HG03432 (cell line): ENCODE measurements at regions not wholly inside any gene's neighbourhood (a gene's known extent, or its start where the extent isn't known, plus 50 kb on each side); places are given as distances from the start of the nearest gene placed in this dataset.

Source experiments
- ATAC-seq: cut with Tn5 transposase; IDR thresholded peaks from one replicate; pipeline ENCODE4 v1.9.1; 2021; ENCODE audit warnings: mild to moderate bottlenecking, moderate library complexity; ENCODE audit not compliant: unreplicated experiment

DNA sequence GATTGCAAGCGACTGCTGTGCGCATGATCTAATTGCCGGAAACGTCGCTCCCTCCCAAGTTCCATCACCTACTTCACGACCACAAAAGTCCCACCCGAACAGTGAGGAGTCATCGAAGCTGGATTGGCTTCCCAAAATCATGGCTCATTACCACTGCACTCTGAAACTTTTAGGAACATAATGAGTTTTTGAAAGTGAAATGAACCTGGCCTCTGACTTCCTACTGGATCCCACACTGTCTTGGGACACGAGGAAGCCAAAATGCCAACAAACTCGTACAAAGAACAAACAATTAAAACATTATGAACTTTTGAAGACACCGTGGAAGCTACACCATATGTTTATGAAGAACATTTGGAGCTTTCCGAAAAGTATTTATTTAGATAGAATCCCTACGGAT is 334.8 kb upstream of the TMPO start:
- no peak for ATAC-seq

DNA sequence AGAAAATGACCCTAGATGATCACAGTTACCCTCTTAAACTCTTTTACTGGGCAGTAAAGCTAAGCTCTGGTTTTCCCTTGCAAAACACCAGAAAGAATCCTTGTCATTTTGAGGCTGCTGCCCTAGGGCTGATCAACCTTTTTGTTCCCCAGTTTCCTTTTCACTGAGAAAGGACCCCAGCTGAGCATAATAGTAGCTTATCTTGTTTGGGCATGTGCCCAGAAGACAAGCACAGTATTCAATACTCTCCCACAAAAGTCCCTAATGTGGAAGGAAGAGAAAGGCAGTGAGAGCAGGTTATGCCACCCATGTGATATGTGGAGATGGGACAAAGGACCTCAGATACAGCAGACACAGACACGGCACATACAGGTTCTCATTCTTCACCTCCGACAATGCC is 332.6 kb upstream of the TMPO start:
- ATAC-seq: no peak

DNA sequence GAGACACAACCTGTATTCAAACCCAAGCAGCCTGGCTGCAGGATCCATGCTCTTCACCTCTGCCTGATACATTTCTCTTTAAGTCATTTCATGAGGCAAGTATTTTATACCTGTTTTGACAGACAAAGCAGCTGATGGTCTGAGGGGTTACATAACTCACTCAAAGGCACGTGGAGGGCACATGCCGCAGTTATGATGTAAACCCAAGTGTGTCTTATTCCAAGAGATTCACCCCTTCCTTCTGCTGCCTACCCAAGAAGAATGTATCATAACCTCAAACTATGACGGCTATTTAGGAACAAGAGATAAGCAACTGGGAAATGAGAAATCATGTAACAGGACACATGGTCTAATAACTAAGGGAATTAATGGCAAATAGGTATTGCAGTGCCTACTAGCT is 329.8 kb upstream of the TMPO start:
- no peak for ATAC-seq

DNA sequence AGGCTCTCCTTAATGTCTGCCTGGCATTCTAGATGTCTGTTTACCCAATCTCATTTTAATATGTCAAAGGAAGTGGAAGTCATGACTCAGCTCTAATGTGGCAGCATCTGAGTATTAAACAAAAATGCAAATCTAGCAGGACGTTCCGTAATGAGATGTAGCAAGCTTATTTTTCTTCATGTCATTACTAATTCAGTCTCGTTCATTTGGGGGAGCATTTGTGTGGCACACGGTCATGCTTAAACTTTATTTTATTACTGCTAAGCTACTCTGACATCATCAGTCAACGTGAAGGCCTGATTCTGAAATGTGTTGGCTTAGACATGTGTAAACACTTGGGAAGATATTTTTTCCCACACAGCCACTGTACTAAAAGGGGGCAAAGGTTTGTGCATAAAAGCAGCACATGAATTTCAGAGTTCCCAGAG is 326.7 kb upstream of the TMPO start:
- no peak for ATAC-seq

DNA sequence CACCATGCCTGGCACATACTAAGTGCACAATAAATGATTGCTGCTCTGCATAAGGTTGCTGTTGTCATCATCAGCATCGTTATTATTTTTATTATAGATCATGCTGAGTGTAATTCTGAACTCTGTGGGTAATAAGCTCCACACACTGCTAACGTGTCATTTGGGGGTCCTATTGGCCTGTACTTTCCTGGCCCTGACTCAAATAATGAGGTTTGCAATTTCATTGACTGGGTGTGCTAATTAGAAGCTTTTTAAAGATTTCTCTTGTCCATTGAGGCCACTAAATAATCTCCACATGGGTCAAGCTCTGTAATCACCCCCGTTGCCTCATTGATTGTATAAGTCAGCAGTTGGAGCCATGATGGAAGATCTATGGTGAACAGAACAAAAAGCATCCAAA is 320.8 kb upstream of the TMPO start:
- ATAC-seq: no peak

DNA sequence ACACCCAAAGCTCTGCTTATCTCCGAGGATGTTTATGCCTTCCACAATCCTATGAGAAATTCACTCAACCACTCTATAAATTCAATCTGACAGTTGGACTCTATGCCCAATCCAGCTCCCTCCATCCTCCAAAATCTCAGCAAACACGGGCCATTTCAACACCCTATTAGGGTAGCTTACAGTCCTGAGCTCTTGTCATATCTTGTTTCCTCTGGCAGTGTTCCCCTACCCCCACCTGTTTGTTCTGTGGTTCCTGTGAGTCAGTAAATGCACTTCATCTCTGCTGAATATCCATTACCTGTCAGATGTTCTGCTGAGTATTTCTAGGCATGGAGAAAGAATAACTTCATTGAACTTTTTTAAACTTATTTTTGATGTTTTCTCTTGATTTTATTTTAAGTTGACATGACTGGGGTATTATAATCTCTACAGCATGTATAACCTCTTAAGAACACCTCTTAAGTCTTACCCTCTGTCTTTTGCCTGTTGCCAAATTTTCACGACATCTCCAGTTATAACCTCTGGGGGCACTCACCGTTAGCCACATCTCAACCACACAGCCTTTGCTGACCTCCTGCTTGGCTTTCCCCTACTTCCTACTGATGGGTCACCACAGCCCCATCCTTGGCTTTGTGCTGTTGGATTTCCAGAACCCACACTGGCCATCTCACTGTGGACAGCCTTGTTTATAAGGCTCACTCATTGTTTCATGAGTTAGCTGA is 317.0 kb upstream of the TMPO start:
- ATAC-seq: no peak

DNA sequence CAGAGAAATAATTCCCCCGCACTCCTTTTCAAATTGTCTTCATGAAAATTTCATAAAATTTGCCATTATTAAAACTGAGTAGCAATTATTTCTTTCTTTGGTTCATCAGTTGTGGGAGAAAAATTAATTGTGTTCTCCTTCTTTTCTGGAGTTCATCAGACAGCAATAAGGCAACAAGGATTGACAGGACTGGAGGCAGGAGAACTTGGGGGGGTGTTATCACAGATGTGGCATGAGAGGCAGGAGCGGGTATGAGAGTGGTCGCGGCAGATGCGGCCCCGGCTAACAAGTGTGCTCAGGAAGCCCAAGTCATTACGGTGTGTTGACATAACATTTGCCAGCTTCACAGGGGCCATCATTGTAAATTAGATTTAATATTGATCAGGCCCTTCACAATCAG is 306.6 kb upstream of the TMPO start:
- ATAC-seq: no peak

DNA sequence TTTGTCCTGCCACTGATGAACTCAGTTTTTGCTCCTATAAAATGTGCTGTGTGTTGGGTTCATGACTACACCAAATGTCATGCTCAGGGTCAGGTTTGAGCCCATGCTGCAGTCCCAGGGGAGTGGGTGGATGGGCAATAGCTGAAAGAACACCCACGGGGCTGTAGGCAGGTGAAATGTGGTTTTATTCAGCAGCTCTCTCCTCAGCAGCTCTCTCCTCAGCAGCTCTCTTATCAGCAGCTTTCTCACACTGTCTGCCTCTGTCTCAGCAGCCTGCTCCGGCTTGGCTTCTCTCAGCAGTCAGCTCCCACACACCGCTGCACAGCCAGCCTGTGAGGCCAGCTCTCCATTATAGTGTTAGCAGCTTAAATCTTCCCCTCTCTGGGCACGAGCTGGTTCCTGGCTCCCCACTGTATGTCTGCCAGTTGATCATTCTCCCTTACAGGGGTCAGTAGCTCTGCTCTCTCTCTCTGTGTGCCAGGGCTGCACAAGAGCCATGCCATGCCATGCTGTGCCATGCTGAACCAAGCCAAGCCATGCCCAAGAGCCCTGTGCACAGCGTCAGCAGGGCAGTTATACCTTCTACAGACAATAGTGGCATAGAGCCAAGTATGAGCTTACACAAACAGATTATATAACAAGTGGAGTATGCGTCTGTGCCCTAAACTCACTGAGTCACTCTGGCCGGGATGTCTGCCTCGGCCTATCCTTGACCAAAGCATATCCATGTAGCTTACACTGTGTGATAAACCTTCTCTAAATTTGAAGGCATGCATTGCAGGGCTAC is 303.3 kb upstream of the TMPO start:
- no peak for ATAC-seq

DNA sequence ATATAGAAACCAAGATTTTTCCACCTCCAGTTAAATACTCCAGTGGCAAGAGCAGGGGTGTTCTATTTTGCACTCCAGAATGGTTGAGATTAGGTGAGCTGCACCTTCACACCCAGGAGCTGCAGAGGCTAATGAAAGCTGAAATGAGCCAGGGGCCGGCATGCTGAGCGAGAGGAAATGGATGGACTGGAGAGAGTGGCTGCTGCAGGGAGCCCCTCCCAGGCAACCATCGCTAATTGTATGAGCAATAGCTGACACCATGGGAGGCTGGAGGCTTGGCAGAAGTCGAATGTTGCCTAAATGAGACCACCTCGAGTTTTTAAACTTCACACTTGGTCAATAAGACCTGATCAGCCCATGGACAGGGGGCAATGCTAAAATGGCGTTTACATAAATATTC is 301.8 kb upstream of the TMPO start:
- no peak for ATAC-seq

DNA sequence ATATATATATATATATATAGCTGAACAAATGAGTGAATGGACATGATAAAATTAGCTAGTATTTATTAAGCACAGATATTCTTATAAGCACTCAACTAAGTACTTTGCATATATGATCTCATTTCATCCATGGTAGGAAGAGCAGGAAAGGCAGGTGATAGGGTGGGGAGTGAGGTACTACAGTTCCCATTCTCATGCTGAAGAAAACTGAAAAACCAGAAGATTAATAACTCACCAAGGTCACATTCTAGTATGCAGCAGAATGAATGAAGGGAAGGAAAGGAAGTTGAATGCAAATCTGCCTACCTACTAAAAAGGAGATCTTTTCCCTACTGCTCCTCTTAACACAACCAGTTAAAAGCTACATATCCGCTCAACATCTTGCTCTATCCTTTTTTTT is 298.1 kb upstream of the TMPO start:
- no peak for ATAC-seq

DNA sequence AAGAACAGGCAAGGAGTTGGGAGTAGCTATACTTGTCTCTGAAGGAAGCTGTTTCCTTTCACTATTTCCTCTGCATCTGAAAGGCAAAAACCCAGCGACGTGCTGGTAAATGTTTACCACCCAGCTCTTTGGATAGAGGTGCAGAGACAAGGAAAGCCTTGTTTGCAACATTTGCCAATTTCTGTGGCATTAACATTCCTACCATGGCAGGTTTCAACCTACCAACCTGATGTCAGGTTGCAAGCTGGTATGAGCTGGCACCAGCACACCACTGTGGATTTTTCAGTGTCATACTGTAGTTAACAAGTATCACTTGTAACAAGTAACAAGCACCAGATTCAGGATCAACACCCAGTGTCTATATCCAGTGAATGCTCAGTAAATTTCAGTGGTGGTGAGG is 294.8 kb upstream of the TMPO start:
- ATAC-seq: no peak

DNA sequence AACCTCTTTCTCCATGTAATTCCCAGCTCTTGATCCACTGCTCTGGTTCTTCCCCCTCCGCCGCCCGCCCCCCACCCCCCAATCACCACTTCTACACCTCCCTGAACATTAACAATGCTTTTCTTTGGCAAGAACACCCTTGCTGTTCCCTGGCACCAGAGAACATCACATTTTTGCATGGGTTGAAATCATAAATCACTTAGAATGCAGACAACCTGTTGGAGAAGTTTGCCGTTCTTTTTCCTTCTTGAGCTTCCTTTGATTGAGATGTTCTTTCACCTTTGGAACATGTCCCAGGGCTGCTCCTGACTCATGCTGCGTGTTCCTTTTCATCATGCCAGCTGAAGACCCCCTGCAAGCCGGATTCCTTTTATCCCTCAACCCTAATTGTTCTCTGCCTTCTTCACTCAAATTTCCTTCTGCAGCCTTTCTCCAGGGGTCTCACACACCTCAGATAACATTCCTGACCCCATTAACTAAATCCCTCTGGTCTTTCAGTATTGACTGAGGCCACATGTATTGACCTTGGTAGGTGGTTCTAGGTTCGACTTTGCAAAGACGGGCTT is 294.1 kb upstream of the TMPO start:
- ATAC-seq: no peak

DNA sequence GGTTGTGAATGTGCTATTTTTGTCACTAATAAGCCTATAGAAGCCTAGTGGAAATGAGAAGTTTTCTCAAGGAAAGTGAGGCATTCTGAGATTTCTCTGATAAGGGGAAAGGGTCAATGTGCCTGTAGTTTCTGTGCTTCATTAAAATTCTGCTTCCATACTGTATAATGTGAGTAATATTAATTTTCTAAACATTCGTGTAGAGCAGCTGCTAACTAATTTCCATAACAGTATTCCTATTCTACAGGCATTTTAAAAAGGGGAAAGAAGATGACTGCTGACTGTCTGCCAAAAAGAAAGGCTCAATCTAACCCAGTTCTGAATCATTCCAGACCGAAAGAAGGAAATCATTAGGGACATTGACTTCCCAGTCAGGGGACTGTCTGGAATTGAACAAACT is 293.3 kb upstream of the TMPO start:
- no peak for ATAC-seq

DNA sequence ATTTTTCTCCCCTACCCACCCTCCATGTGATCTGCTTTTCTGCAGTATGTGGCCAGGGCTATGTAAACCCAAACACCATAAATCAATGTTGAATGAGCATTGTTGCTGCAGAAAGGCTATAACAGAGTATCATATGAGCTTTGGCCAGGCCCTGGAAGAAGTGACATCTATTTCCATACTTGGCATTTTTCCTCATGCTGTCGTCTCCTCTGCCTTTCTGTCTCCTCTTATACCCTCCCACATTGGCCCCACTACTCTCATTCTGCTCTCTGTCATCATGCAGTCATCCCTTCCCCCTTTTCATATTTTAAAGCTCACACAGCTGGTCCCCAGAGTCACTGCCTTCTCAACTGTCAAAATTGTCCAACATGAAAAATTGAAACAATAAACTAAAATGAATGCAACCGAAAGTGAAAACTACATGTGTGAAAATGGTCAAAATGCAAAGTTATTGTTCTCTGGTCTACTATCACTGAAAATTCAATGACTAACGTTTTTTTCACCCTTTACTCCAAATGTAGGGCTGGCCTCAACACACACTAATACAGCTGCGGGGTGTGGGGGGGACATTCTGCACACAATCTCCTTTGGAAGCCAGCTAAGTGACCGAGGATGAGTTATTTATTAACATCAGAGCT is 290.7 kb upstream of the TMPO start:
- ATAC-seq: peak; percentile 90

DNA sequence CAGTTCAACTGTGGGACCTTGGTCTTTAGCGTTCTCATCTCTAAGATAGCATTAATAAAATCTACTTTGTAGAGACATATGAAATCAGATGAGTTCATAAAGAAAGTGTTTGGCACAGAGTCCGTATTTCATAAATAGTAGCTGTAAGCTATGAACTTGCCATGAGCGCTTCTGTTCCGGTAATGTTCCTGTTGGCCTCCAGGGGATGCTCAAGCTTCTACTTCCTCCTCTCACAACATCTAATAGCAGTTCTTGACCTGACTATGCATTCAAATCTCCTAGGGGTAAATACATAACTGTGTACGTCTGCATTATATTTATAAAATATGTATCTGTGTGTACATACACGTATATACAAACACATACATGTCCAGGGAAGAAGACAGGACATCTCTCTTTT is 288.2 kb upstream of the TMPO start:
- no peak for ATAC-seq

DNA sequence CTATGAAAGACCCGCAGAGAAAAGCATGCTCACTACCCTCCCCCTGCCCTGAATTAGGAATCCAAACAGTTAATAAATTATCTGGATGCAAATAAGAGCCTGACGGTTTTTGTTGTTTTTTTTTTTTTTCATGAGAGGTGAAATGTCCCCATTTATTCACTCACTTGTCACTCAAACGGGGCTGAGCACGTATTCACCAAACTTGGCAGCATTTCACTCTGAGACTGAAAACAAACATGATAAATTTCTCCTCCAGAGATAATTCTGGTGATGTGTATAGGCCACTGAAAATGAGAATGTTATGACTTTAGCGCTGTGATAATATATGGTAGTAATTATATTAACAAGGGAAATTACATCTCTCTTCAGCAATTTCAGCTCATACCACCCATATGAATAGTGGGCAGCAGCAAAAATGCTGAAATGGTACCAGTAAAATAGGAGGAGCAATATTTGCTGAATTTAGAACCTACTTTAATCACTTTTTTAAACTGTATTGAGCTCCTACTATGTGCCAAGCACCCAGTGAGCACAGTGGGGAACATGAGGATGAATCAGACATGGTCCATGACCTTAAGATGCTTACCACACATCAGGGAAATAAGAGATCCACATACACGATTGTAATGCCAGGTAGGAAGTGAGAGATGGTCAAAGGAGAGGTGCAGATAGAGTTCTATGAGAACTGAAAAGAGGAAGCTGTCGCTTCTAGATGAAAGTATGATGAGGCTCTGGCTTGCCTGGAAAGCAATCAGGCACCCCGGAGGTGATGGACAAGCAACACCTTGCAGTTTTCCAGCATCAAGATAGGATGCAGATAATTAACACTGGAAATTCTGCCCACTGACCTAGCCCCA is 286.5 kb upstream of the TMPO start:
- ATAC-seq: peak; percentile 29

DNA sequence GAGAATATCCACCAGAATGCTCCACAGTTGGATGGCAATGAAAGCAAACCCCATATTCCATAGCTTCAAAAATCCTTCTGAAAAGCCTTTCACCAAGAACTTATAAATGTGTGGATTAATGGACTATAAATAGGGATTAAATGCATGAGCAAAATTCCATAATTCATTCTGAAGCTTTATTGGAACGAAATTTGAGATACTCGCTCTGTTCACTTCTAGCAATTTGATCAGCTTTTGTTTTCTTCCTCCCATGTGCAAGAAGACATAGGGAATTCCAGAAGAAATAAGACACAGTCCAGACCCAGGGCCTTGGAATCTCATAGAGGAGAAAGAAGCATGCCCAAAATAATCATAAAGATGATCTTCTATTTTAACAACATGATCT is 285.9 kb upstream of the TMPO start:
- ATAC-seq: no peak

DNA sequence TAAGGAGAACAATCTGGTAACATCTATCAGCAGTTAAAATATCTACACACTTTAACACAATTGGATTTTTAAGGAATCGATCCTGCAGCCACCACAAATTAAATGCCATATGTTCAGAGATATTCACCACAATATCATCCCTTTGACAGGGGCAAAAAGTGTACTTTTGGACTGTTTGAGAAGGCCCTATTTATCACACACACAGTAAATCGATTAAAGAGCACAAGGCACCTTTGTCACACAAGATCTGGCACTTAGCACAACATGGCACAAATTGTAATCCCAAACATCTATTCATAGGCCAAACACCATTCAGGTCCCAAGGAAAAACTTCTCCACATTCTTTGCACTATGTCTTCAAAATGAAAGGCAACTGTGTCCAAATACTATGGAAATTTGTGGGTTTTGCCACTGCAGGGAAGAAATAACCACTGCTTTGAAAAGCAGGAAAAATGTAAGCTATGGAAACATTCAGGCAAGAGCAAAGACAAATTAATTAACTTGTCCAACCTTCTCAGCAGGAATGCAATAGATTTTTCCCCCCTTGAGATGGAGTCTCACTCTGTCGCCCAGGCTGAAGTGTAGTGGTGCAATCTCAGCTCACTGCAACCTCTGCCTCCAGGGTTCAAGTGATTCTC is 282.5 kb upstream of the TMPO start:
- ATAC-seq: no peak

DNA sequence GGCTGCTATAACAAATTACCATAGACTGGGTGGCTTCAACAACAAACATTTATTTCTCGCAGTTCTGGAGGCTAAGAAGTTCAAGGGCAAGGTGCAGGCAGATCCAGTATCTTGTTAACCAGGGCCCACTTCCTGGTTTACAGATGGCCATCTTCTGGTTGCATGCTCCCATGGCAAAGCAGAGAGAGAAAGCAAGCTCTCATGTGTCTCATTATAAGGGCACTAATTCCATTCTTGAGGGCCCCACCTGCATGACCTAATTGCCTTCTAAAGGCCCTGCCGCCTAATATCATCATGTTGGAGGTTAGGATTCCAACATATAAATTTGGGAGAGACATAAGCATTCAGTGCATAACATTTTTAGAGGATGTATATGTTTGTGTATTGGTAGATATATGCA is 280.1 kb upstream of the TMPO start:
- ATAC-seq: no peak

DNA sequence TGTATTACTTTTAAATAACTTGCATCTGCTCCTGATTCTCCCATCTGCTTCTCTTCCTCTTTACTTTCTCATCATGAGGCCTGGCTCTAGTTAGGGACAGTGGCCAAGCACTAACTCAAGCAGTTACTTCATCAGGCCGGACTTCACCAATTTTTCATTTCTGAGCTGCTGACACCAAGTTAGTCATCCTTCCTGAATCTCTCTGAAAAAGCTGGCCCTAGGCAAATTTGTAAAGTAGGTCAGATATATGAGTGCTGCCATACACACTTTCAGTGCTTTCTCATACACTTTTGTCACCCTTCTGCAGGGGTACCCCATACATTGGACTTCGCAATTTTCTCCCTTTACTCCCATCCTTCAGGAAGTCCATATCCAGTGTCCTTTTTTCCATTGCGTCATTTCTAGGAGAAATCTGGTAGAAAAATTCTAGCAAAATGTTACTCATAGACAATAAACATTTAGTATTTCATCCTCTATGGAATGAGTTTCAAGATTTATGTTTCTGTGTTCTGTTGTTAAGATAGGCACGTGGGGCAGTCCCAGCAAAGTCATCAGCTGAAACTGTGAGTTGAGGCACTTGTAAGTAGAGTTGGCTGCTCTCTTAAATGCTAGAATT is 276.8 kb upstream of the TMPO start:
- no peak for ATAC-seq
